ENCODE measurements at regions not wholly inside any gene's neighbourhood (a gene's known extent, or its start where the extent isn't known, plus 50 kb on each side); places are given as distances from the start of the nearest gene placed in this dataset.

- Histone ChIP-seq H2AFZ (ENCODE audit: low read length) (no peak overlapping the region), H3K79me2 (ENCODE audit: control insufficient read depth in 1 of 2, insufficient read depth in 2 of 2, low read length in 2 of 2) (no peaks in the 10 kb centered on the region), H3K18ac (ENCODE audit: extremely low read depth, low read length) (no peak overlapping the region), H3K23ac (ENCODE audit: insufficient read length) (no peak overlapping the region), H3K14ac (ENCODE audit: insufficient read length) (no peak overlapping the region), H3K56ac (replicated peaks; ENCODE audit: insufficient read length, low read depth, low read length) (no peak overlapping the region), H2AK5ac (ENCODE audit: low read depth, low read length) (no peak overlapping the region), H3K36me3 (ENCODE audit: control insufficient read depth in 2 of 4, insufficient read depth in 4 of 4, low read length in 3 of 4) (no peaks in the 10 kb centered on the region), H2BK15ac (ENCODE audit: low read length) (no peak overlapping the region), H3K4me3 (ENCODE audit: extremely low read depth in 1 of 4, insufficient read depth in 2 of 4, low read depth in 3 of 4, low read length in 4 of 4) (no peak overlapping the region), H2BK5ac (ENCODE audit: low read depth, low read length) (no peak overlapping the region), H4K8ac (ENCODE audit: extremely low read depth, insufficient read depth, low read length) (no peak overlapping the region), H3K23me2 (ENCODE audit: low read depth, low read length) (no peaks in the 10 kb centered on the region), H3K4me2 (ENCODE audit: insufficient read depth in 1 of 2, low read depth in 2 of 2, low read length in 2 of 2) (no peak overlapping the region), H4K5ac (ENCODE audit: insufficient read length, low read depth, low read length) (no peak overlapping the region), H3K4me1 (replicated peaks in 1 of 4; ENCODE audit: control insufficient read depth in 3 of 4, insufficient read depth in 4 of 4, low read length in 3 of 4) (no peaks in the 10 kb centered on the region), H3K4ac (replicated peaks; ENCODE audit: insufficient read length, low read depth, low read length) (no peak overlapping the region), H4K20me1 (replicated peaks in 1 of 2; ENCODE audit: control insufficient read depth in 1 of 2, insufficient read depth in 2 of 2, low read length in 2 of 2) (no peaks in the 10 kb centered on the region), H2BK20ac (ENCODE audit: low read length) (no peak overlapping the region), H2BK12ac (ENCODE audit: low read depth, low read length) (no peak overlapping the region), H3K79me1 (ENCODE audit: low read depth, low read length) (no peaks in the 10 kb centered on the region), H4K91ac (replicated peaks; ENCODE audit: insufficient read length, low read length) (no peak overlapping the region), H2BK120ac (replicated peaks; ENCODE audit: low read depth, low read length) (no peak overlapping the region), H3K9me3 (ENCODE audit: insufficient read depth in 2 of 2, low read depth in 1 of 2, low read length in 1 of 2) (peaks cover 0 to 4% of the 10 kb centered on the region in 2 experiments; a peak in 1 of 4 replicates), H3K9ac (replicated peaks in 1 of 4; ENCODE audit: extremely low read depth in 1 of 4, low read depth in 3 of 4, low read length in 3 of 4) (no peak overlapping the region), H3K27ac (ENCODE audit: low read depth, low read length) (no peak overlapping the region), H3K27me3 (replicated peaks in 1 of 4; ENCODE audit: control insufficient read depth in 3 of 4, extremely low read depth in 1 of 4, insufficient read depth in 3 of 4, low read length in 3 of 4) (no peaks in the 10 kb centered on the region)
- ChIA-PET POLR2A (ENCODE audit: partially characterized antibody) (no interaction called here), CTCF (ENCODE audit: partially characterized antibody) (no interaction called here)
- no peak for DNase-seq (ENCODE audit: low read depth in 1 of 2, low spot score in 2 of 2)
- no peak for FAIRE-seq
- TF ChIP-seq CHD7 (IDR thresholded peaks at IDR 0.05; ENCODE audit: insufficient replicate concordance, low read length) (no peak), GTF2F1 (IDR thresholded peaks at IDR 0.05; ENCODE audit: borderline replicate concordance, low read depth, low read length) (no peak)
Observed at GRCh38 chr2:57080035-57080434, 896.2 kb downstream of the CCDC85A start.

Data from H1 (cell line).